Lower leg skin (tissue), 4 donors: ENCODE measurements at regions not wholly inside any gene's neighbourhood (a gene's known extent, or its start where the extent isn't known, plus 50 kb on each side); places are given as distances from the start of the nearest gene placed in this dataset.

Experiments used
- DNase-seq, 2 donors: peaks; one replicate each; pipeline ENCODE4 v3.0.0-alpha.2; 2019; ENCODE audit warnings: low spot score in 2 of 2
- H3K4me3 ChIP-seq: fragments of 200-600 bp; sonication (generic); 2 replicates; pipeline ENCODE4 v1.5.1; 2017; ENCODE audit warnings: mild to moderate bottlenecking, low read depth; ENCODE audit not compliant: poor library complexity, severe bottlenecking
- CTCF ChIP-seq, 3 donors: fragments of 450-650 bp; IDR thresholded peaks; one replicate each; pipeline ENCODE4 v1.5.1; 2016; ENCODE audit warnings: antibody characterized with exemption in 3 of 3, mild to moderate bottlenecking in 3 of 3, moderate library complexity in 2 of 3
- POLR2A ChIP-seq, 2 donors: fragments of 450-650 bp; IDR thresholded peaks; one replicate each; pipeline ENCODE4 v1.6.1; 2016 to 2017; ENCODE audit warnings: antibody characterized with exemption in 2 of 2, mild to moderate bottlenecking in 1 of 2, moderate library complexity in 1 of 2
- WGBS, 2 donors: methylation state at CpG; one replicate each; pipeline ENCODE4 v1.1.5; 2018; 5-methylcytosine and 5-hydroxymethylcytosine counted together
- intact Hi-C: fragments of 100-400 bp; cut with DNase I; formaldehyde crosslinking; loops from one replicate; pipeline ENCODE4 v1.15.0; 2023; ENCODE audit warnings: low total_unique reads

- no peak overlapping the region for H3K4me3 ChIP-seq
- intact Hi-C loops = no loop called here
- WGBS, 2 donors = 34 to 55% methylated on average over 3 of the region's 3 CpGs
- TF ChIP-seq CTCF (IDR thresholded peaks at IDR 0.05) (no peak), POLR2A (IDR thresholded peaks at IDR 0.05) (no peak)
- no peak for DNase-seq
Measured at GRCh38 chr3:159734681-159735080, 254.0 kb upstream of the IL12A start.

GRCh38 chr3:159739166-159739565, 249.5 kb upstream of the IL12A start:
- intact Hi-C loops = no loop called here
- 94 to 97% methylated on average over 1 of the region's 1 CpG for WGBS, 2 donors
- TF ChIP-seq CTCF (IDR thresholded peaks at IDR 0.05) = no peak
- no peak for TF ChIP-seq POLR2A (IDR thresholded peaks at IDR 0.05)
- DNase-seq = no peak
- H3K4me3 ChIP-seq = no peak overlapping the region

- DNase-seq = no peak
- H3K4me3 ChIP-seq = no peak overlapping the region
- intact Hi-C loops = no loop called here
- TF ChIP-seq POLR2A (IDR thresholded peaks at IDR 0.05) = no peak
- TF ChIP-seq CTCF (IDR thresholded peaks at IDR 0.05) = no peak
- WGBS, 2 donors = 62% methylated on average over 2 of the region's 2 CpGs
Measured at GRCh38 chr3:159739969-159740368, 248.7 kb upstream of the IL12A start.

GRCh38 chr3:159741281-159741680, 247.4 kb upstream of the IL12A start:
- intact Hi-C loops = no loop called here
- 85 to 93% methylated on average over 1 of the region's 1 CpG for WGBS, 2 donors
- no peak for TF ChIP-seq POLR2A (IDR thresholded peaks at IDR 0.05)
- no peak for TF ChIP-seq CTCF (IDR thresholded peaks at IDR 0.05)
- no peak for DNase-seq
- no peak overlapping the region for H3K4me3 ChIP-seq

- no peak for TF ChIP-seq CTCF (IDR thresholded peaks at IDR 0.05)
- TF ChIP-seq POLR2A (IDR thresholded peaks at IDR 0.05) = no peak
- DNase-seq = no peak
- WGBS, 2 donors = 29 to 41% methylated on average over 1 of the region's 1 CpG
- no peak overlapping the region for H3K4me3 ChIP-seq
- intact Hi-C loops = no loop called here
Measured at GRCh38 chr3:159748425-159748824, 240.2 kb upstream of the IL12A start.

- TF ChIP-seq POLR2A (IDR thresholded peaks at IDR 0.05) = no peak
- TF ChIP-seq CTCF (IDR thresholded peaks at IDR 0.05) = no peak
- WGBS, 2 donors = 85% methylated on average over 4 of the region's 4 CpGs
- no peak for DNase-seq
Measured at GRCh38 chr3:159749406-159749805, 239.2 kb upstream of the IL12A start.

More at GRCh38 chr3:159749406-159749805, 239.2 kb upstream of the IL12A start:
- intact Hi-C loops = no loop called here
- no peak overlapping the region for H3K4me3 ChIP-seq
